Skeletal muscle cell (primary cell): ENCODE measurements at regions not wholly inside any gene's neighbourhood (a gene's known extent, or its start where the extent isn't known, plus 50 kb on each side); places are given as distances from the start of the nearest gene placed in this dataset.

Source experiments
- DNase-seq: peaks from one replicate; pipeline ENCODE4 v3.0.0-alpha.2; 2010; ENCODE audit warnings: low read depth
- H3K4me3 ChIP-seq: 2 replicates; pipeline ENCODE4 v1.5.1; 2011; ENCODE audit warnings: low read depth, mild to moderate bottlenecking, control low read depth, low read length, moderate library complexity

DNA sequence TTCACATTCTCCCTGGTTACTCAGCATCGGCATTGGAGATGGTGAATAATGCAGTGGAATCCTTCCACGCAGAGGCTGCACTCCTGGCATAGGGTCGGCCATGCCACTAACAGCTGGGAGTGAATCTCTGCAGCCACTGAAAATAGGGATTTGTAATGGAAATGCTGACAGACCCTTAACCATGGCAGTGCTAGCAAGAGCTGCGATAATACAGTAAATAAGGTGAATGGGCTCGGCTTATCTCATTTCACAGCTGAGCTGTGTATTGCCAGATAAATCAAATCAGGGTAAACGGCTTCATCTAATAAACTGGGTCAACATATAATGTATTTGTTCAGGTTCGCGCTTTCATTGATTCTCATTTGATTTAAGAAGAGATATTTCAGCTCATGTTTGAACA is 156.8 kb downstream of the SLC35B3 start:
- DNase-seq: no peak

DNA sequence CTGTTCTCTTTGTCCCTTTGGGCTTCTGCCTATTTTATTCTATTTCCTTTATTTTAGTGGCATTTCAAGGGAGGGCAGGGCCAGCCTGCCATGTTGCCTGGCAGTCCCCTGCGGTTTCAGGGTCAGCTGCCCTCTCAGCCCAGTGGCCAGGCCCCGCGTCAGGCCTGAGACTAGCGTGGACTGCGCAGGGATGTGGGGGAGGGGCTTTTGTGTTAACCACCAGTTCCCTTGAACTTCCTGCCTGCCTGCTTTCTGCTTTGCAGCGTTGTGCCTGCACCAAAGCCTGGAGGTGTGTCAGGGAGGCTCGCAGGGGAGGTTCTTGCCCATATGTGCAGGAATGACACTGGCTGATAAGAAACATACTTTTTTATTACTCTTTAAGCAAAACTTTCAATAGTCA is 157.6 kb downstream of the SLC35B3 start:
- no peak overlapping the region for H3K4me3 ChIP-seq
- no peak for DNase-seq

More for the DNA sequence above, 156.8 kb downstream of the SLC35B3 start:
- H3K4me3 ChIP-seq: no peak overlapping the region

DNA sequence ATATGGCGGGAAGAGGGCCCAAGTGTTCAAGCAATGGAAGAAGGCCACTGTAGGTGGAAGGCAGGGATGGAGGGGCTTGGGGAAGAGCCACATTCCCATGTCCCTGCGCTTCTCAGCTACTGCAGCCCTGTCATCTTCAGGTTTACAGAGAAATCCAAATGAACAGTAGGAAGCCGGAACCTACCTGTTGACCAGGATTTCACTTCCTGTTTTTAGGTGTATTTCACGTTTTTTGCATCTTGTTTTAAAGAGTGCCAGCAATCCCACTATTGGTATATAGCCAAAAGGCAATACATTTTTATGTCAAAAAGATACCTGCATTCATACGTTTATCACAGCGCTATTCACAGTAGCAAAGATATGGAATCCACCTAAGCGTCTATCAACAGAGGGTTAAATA is 159.2 kb downstream of the SLC35B3 start:
- no peak overlapping the region for H3K4me3 ChIP-seq
- DNase-seq: no peak

DNA sequence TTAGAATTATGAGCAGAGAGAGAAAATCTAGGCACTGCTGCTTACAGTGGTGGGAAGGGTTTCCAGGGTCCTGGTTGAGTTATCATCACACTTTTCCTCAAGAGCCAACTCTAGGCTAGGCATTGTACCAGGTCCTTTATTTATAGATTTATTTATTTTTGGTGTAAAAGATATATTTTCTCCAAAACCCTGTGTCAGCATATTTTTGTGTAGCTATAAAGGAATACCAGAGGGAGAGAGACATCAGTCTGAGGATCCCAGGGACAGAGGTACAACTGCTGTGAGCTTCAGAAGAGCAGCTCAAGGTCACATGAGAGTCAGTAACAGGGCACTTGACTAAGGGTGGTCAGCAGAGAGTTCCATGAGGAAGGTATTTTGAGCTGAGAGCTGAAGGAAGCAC is 159.7 kb downstream of the SLC35B3 start:
- no peak for DNase-seq
- H3K4me3 ChIP-seq: no peak overlapping the region

DNA sequence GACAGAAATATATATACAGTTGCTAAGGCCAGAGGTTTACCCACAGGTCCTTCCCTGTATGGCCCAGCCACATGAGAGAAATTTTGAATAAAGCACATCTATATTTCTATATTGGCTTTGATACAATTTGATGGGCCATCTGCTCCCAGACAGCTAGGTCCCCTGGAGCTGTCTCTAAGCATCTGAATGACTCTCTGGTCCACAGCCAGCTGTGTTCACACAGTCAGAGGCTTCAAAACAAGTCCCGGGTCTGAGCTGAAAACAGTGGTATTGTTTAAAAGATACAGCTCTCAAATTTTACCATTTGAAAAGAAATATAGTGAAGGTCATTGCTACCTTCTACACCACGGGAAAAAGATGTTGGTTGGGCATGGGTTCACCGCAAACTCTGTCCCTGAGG is 161.1 kb downstream of the SLC35B3 start:
- DNase-seq: no peak
- H3K4me3 ChIP-seq: no peak overlapping the region

DNA sequence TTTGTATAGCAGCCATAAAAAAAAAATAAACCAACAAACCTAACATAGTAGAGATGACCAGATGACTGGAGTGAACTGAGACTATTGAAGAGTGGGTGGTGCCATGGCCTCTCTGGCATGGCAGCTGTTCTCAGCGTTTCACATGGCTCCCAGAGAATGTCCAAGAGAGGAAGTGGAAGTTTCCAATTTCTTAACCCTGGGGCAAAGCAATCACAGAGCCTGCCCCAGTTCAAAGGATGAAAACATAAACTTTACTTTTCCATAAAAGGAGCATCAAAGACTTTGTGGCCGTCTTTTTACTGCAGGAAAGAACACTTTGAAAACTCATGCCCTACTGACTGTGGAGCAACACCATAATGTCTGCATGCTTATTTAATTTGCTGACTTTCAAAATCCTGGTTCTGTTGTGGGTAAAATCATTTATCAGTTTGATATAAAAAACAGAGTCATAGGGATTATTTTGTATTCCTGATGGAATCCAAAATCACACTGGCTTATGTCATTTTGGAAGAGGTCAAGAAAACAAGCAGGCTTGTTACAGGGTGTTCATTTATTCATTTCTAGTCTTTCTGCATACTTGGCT is 165.4 kb downstream of the SLC35B3 start:
- no peak for DNase-seq
- no peak overlapping the region for H3K4me3 ChIP-seq

DNA sequence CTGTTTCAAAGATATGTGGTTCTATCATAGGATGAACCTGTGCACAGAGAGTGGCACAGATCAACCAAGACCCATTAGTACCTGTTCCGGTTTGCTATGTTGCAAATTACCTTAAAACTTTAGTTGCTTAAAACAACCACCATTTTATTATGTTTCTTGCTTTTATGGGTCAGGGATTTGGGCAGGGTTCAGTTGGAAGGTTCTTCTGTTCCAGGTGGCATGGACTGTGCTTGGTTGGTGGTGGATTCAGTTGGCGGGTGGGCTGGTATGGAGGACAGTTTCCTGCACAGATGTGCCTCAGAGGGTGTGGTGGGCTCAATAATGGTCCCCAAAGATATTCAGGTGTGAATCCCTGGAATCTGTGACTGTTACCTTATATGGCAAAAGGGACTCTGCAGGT is 166.3 kb downstream of the SLC35B3 start:
- DNase-seq: no peak
- no peak overlapping the region for H3K4me3 ChIP-seq

DNA sequence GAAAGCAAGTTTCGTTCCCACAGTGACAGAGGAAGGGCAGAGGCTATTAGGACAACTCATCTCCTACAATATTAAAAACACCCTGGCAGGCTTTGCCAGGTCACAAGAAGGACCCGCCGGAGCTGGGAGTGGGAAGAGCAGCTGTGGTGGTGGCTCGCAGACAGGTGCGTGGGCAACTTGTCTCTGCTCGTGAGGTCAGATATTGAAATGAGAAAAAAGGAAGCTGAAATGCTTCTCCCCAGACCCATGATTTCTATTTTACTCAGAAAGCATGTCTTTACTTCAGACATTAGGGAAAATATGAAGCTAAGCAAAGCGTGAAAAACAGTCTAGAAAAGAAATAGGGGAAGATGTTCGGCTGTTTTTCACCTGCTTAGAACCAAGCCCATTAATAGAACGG is 166.3 kb upstream of the EEF1E1 start:
- no peak for DNase-seq
- no peak overlapping the region for H3K4me3 ChIP-seq

DNA sequence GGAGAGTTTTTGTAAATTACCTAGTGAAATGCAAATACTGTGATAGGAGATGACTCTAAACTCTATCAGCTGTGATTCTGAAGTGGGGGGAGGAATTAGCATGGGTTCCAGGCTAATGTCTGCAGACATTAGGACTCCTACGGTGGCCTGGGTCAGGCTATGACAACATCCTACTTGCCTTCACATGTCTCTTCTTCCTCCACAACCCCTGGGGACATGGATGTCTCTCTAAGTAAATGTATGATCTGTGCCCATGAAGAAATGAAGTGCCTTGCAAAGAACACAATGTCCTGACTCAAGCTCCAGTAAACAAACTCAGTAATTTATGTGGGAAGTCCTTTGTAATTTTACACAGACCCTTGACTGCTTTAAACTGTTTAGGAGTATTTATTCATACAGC is 165.8 kb upstream of the EEF1E1 start:
- H3K4me3 ChIP-seq: no peak overlapping the region
- DNase-seq: no peak

DNA sequence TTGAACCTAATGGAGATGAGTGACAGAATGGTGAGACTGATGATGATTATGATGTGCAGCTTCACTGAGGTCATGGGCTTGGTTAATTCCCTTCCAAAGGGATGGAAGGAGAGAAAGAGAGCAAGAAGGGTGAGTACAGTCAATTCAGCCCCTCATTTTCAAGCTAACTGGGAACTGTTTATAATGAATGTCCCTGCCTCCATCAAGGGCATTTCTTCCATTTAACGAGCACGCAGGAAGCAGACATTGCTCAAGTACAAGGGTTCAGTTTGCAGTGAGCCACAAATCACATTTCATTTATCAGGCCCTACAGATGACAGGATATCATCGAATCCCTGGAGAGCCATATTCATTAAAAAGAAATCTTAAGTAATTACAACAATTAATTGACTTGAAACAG is 158.3 kb upstream of the EEF1E1 start:
- no peak for DNase-seq
- H3K4me3 ChIP-seq: no peak overlapping the region

DNA sequence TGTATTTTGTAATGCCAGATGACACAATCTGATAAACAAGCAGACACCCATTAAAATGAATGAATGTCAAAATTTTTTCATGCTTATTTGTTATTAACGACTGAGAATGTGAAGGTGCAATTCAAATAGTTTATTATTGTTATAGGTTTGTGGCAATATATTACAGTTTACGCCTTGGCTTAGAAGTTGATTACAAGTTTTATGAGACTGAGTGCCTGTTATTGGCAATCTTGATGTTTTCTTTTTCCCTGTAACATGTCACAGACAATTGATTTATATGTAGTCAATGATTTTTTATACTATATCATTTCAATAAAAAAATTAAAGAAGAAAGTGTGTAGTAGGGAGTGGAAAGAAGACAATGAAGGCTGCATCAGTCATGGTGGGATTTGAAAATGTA is 144.1 kb upstream of the EEF1E1 start:
- H3K4me3 ChIP-seq: no peak overlapping the region
- DNase-seq: no peak

DNA sequence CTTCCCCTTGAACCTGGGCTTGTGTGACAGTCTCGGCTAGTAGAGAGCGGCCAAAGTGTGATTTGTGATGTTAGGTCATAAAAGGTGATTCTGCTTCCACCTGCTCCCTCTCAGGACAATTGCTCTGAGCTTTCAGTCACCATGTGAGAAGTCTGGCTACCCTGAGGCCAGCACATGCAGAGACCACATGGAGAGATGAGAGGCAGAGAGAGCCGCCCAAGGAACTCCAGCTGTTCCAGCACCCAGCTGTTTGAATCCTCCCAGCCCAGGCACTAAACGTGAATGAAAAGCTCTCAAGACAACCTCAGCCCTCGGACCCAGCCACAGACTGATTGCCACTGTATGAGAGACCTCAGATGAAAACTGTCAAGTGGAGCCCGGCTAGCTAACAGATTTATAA is 143.4 kb upstream of the EEF1E1 start:
- H3K4me3 ChIP-seq: no peak overlapping the region
- DNase-seq: no peak

DNA sequence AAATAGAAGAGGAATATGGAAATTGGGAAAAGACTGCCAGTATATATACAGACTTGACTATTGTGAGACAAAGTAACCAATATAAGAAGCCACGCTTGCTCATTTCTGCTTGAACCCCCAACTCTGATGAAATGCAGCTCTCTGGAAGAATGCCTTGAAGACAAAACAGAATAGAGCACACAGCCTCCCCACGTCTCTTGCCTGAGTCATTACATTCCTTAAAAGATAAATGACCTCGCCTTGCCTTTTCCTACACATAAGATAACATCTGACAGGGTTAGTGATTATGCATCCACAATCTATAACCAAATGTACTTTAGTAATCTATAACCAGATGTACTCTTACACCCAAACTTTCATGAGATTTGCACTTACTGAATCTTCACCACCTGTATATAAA is 141.1 kb upstream of the EEF1E1 start:
- DNase-seq: no peak
- no peak overlapping the region for H3K4me3 ChIP-seq

DNA sequence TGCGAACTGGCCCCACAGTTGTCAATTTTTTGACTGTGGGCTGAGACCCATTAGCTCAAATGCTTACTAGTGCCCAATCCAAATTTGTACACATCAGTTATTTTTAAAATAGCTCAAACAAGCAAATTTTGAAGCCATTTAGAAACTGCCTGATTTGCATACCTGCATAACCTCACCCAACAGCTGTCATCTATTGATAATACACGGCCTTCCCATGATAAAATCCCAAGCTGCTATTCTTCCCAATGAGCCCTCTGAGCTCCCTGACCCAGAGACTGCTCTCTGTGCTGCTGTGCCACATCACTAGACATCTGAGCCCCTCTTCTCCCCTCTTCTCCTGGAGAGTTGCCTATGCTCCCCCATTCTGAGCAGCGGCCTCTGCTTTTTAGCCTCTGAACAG is 140.5 kb upstream of the EEF1E1 start:
- no peak for DNase-seq
- H3K4me3 ChIP-seq: no peak overlapping the region

DNA sequence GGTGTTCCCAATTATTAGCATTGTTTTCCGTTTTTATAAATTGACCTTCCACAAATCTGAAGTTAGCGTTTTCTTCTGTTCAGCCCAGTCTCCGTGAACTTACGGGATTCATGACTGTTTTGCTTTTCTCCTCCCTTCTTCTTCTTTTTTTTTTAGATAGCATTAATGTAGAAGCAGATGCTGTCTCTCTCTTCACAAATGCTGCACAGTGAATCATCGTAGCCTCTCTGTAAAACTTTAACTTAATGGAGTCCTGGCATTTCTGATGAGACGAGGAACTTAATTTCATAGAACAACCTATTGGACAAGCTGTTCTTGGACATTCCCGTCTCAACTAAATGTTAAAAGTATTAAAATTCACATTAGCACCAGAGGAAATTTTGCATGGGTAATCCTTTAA is 138.0 kb upstream of the EEF1E1 start:
- H3K4me3 ChIP-seq: no peak overlapping the region
- no peak for DNase-seq

DNA sequence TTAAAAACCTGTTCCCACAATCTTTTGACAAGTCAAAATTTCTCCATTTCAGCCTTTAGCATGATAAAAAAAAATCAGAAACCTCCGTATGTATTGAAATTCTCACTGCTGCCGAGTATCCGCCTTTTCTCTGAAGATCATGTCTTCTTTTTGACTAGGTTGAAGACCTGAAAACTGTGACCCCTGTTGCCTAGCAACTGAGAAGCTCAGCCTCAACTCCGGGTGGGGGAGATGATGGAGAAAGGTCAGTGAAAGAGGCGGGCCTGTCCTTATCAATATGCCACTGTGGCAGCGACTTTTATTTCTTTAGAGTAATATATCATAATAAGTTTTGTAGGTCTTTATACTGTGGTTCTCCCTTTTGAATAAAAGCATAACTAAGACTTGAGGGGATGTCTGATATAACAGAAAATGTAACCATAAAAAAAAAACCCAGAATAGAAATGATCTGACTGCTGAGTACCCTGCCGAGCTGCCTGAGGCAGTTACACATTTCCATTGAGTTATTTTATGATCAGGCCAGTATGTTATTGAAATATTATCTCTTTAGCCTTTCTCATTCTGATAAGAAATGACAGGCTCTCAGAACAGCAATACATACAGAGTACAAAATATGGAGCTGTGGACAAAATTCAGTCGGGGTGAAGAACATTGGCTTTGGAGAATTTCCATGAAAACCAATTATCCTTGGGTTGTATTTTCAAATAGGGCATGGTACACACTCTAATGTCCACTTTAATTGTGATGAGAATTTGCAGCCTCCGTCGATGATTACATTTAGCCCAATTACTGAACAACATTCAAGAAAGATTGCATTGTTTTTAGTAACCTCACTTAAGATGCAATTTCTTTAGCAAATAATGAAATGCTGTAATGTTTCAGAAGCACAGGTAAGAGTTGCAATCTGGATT is 136.7 kb upstream of the EEF1E1 start:
- DNase-seq: no peak
- no peak overlapping the region for H3K4me3 ChIP-seq

DNA sequence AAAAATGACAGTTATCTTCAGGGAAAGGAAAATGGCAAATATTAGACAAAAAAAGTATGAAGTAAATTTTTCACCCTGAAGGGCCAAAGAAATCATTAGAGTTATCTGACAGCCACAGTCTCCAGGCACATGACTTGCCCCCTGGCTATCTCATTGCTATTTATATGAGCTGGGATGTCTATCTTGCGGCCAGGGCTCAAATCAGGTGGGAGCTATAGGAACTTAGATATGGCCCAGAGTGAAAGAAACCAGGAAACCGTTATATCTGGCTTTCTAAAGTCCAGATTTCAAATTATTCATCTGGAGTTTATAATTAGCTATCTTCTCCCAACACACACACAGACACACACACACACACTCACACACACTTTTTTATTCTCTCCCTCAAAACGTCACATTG is 135.3 kb upstream of the EEF1E1 start:
- no peak overlapping the region for H3K4me3 ChIP-seq
- no peak for DNase-seq

DNA sequence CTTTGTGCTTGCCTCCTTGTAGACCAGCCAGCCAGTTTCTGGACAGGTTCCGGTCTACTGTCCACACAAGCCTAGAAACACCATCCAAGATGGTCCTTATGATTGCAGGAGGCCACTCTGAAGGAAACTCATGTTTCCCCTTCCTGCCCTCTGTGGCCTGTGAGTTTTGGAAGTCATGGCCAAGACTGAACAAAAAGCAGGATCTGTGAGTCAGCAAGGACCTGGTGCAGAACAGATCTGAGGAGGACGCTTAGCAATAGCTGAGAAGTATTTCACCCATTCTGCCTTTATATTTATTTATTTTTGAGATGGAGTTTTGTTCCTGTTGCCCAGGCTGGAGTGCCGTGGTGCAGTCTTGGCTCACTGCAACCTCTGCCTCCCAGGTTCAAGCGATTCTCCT is 134.6 kb upstream of the EEF1E1 start:
- no peak for DNase-seq
- no peak overlapping the region for H3K4me3 ChIP-seq

DNA sequence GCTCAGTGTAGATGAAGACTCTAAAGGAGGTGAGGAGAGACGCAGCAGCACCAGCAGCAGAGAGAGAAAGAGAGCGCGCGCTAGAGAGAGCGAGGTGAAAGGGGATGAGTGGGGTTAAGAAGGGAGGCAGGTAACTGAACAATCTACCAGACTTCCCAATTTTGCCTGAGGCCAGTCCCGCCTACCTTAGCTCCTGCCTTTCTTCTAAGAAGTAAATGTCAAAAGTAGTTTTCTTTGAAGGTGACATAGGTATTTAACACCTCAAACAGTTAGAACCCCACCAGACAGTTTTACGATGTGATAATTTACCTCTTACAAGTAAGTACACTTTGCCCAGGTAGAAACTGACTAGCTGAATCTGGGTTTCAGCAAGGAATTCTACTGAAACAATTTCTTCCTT is 132.0 kb upstream of the EEF1E1 start:
- H3K4me3 ChIP-seq: no peak overlapping the region
- no peak for DNase-seq

DNA sequence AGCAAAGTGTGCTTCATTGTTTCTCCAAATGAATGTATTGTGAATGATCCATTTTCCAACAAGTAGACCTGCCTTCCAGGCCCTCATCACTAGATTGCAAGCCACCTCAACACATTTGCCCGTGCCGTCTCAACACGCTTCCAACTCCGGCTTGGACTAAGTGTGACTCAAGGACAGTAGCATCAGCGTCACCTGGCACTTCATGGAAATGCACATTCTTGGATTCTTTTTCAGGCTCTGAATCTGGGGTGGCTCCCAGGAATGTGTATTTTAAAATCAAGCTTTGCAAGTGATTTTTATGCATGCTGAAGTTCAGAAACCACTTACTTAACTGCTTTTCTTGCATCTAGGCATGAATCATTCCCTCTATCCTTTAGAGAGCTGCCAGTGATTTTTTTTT is 129.6 kb upstream of the EEF1E1 start:
- no peak overlapping the region for H3K4me3 ChIP-seq
- no peak for DNase-seq
